RWPE1 (cell line): ENCODE measurements at regions not wholly inside any gene's neighbourhood (a gene's known extent, or its start where the extent isn't known, plus 50 kb on each side); places are given as distances from the start of the nearest gene placed in this dataset.

Experiments used
- CTCF ChIA-PET: fragments of 350-600 bp; sonication (Branson Sonifier 250); formaldehyde crosslinking; extraction: SDS; loops from one replicate; lab custom pipeline; 2021; lab: Yijun Ruan, JAX
- POLR2A ChIA-PET: fragments of 400-600 bp; formaldehyde crosslinking; extraction: SDS; loops from one replicate; lab custom pipeline; 2020; ENCODE audit warnings: antibody characterized with exemption; ENCODE audit not compliant: low non-redundant PET; lab: Yijun Ruan, JAX
- DNase-seq: peaks from one replicate; pipeline ENCODE4 v3.0.0; 2012; ENCODE audit warnings: low spot score
- H3K27ac ChIP-seq: fragments of 450-650 bp; 2 replicates; pipeline ENCODE4 v1.5.1; 2017
- TF ChIP-seq, protein P1 (sequence below): fragments of 450-650 bp; conservative IDR thresholded peaks from 2 replicates; pipeline ENCODE4 v1.5.1; 2017; ENCODE audit warnings: low read depth, mild to moderate bottlenecking

- ChIA-PET CTCF (no interaction called here), POLR2A (no interaction called here)
- no peak for DNase-seq
- no peak overlapping the region for H3K27ac ChIP-seq
- TF ChIP-seq, protein P1, sequence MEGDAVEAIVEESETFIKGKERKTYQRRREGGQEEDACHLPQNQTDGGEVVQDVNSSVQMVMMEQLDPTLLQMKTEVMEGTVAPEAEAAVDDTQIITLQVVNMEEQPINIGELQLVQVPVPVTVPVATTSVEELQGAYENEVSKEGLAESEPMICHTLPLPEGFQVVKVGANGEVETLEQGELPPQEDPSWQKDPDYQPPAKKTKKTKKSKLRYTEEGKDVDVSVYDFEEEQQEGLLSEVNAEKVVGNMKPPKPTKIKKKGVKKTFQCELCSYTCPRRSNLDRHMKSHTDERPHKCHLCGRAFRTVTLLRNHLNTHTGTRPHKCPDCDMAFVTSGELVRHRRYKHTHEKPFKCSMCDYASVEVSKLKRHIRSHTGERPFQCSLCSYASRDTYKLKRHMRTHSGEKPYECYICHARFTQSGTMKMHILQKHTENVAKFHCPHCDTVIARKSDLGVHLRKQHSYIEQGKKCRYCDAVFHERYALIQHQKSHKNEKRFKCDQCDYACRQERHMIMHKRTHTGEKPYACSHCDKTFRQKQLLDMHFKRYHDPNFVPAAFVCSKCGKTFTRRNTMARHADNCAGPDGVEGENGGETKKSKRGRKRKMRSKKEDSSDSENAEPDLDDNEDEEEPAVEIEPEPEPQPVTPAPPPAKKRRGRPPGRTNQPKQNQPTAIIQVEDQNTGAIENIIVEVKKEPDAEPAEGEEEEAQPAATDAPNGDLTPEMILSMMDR: no peak
Measured at GRCh38 chr17:79515110-79515509, 95.7 kb downstream of the RBFOX3 start.

DNA sequence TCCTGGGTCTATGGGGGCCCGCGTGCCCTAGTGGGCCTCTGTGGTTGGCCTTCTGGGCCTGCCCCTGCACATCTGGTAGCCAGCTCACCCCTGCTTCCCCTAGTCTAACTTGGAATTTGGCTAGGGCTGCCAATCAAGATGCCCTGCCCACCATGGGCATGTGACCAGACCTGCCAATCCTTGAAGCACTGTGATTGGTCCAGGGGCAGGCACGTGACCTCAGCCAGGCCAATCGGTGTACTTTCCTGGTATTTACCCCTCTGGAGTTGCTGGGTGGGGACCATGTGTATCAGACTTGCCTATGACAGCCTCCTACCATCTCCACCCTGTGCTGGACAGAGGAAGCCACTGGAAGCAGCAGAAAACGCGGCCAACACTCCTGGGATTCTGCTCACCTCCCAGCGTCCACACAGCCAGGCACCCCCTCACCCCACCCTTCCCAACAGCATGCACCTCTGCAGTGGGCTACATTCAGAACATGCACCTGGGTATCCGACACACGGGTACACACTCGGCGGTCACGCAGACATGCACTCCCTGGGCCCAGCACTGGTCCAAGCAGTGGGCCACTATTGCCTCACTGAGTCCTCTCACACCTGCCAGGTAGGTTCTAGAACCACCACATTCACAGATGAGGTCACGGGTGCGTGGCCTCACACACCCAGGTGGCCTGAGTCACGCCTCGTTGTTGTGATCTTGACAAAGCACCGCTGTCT lies 96.9 kb downstream of the RBFOX3 start:
- TF ChIP-seq, protein P1: no peak
- no peak for DNase-seq
- POLR2A ChIA-PET: no interaction called here
- CTCF ChIA-PET: interaction anchor here (0.6 kb wide), 1 partner anchor 398 kb away, joined by 3 read pairs; no protein-coding TSS in a partner anchor
- H3K27ac ChIP-seq: no peak overlapping the region

DNA sequence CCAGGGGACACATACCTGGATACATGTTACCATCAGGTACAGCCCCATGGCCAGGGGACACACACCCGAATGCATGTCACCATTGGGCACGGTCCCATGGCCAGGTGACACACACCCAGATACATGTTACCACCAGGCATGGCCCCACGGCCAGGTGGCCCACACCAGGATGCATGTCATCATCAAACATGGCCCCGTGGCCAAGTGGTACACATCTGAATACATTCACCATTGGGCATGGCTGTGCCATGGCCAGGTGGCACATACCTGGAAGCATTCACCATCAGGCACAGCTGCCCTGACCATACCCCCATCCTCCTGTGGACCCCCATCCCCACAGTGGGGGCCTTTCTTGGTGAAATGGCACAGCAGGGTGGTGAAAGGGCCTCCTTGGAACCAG lies 97.6 kb downstream of the RBFOX3 start:
- POLR2A ChIA-PET: no interaction called here
- DNase-seq: no peak
- TF ChIP-seq, protein P1: no peak
- no peak overlapping the region for H3K27ac ChIP-seq
- CTCF ChIA-PET: no interaction called here

GRCh38 chr17:79511471-79511870 lies 99.4 kb downstream of the RBFOX3 start:
- POLR2A ChIA-PET: no interaction called here
- no peak overlapping the region for H3K27ac ChIP-seq
- TF ChIP-seq, protein P1: no peak
- CTCF ChIA-PET: no interaction called here
- DNase-seq: no peak

DNA sequence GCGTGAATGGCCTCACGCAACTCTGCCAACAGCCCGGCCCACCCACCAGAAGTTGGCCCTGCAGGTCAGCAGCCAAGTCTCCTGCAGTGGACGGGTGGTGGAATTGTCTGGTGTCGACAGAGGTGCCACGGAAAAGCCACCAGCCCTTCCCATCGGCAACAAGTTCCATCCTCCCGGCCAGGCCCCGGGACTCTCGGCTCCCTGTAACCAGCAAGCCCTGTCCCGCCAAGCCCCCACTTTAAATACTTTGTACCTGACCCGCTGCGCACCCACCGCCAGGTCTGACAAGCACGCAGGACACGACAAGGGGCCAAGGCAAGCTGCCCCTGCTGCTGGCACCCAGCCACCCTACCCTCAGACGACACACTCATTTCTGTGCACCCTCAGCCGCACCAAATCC lies 100.8 kb downstream of the RBFOX3 start:
- TF ChIP-seq, protein P1: no peak
- no peak for DNase-seq
- ChIA-PET POLR2A (no interaction called here), CTCF (no interaction called here)
- H3K27ac ChIP-seq: no peak overlapping the region

DNA sequence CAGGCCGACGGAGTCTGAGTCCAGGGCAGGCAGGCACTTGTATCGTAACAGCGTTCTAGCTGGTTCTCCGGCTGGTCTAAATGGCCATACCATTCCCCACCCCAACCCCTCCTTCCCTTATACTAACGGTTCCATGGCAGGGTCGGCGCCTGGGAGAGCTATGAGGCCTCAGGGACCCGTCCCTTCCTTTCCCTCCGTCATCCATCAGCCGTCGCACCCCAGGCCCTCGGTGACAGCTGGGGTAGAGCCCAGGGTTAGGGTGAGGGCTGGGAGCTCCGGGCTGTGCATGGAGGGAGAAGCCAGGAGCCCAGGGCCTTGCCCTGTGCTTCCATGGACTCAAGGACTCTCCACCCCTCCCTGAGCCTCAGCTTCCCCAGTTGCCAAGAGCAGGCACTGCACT lies 101.4 kb downstream of the RBFOX3 start:
- no peak for DNase-seq
- TF ChIP-seq, protein P1: no peak
- H3K27ac ChIP-seq: no peak overlapping the region
- CTCF ChIA-PET: no interaction called here
- POLR2A ChIA-PET: no interaction called here
